ENCODE measurements at regions not wholly inside any gene's neighbourhood (a gene's known extent, or its start where the extent isn't known, plus 50 kb on each side); places are given as distances from the start of the nearest gene placed in this dataset.

DNA sequence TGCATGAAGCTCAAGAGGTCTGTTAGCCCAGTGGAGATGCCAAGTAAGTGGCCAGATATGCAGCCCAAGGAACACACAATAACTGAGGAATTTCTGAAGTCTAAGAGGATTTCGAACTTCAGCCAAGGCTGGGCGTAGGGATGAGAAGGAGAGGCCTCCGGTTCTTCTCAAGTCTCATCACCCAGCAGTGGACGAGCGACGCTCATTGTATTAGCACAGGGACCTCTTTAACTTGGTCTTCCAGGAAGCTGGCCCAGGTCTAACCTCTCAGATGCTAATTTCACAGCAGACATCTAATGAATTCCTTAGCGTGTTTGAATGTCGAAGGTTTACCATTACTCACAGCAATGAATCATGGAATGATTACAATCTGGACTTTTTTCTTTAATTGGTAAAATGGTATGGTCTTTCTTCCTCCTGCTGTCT is 85.0 kb downstream of the HES1 start:
- TF ChIP-seq, protein P1, sequence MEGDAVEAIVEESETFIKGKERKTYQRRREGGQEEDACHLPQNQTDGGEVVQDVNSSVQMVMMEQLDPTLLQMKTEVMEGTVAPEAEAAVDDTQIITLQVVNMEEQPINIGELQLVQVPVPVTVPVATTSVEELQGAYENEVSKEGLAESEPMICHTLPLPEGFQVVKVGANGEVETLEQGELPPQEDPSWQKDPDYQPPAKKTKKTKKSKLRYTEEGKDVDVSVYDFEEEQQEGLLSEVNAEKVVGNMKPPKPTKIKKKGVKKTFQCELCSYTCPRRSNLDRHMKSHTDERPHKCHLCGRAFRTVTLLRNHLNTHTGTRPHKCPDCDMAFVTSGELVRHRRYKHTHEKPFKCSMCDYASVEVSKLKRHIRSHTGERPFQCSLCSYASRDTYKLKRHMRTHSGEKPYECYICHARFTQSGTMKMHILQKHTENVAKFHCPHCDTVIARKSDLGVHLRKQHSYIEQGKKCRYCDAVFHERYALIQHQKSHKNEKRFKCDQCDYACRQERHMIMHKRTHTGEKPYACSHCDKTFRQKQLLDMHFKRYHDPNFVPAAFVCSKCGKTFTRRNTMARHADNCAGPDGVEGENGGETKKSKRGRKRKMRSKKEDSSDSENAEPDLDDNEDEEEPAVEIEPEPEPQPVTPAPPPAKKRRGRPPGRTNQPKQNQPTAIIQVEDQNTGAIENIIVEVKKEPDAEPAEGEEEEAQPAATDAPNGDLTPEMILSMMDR (IDR thresholded peaks at IDR 0.05), result no peak
- TF ChIP-seq POLR2A (IDR thresholded peaks at IDR 0.05) (no peak), POLR2AphosphoS5 (IDR thresholded peaks at IDR 0.05; ENCODE audit: insufficient read depth in 1 of 2, low read depth in 1 of 2) (no peak)

Measured in vagina (tissue), 2 donors.